Occipital lobe (tissue), 1 donor: ENCODE measurements at regions not wholly inside any gene's neighbourhood (a gene's known extent, or its start where the extent isn't known, plus 50 kb on each side); places are given as distances from the start of the nearest gene placed in this dataset.
"Not testable (repeated sequence)": the region's sequence is repeated elsewhere in the genome, so short reads cannot be mapped to it uniquely, and the experiment has no call there.

ENCODE experiments used
- DNase-seq: peaks from one replicate; lab custom pipeline; 2025; lab: John Stamatoyannopoulos, UW

DNA sequence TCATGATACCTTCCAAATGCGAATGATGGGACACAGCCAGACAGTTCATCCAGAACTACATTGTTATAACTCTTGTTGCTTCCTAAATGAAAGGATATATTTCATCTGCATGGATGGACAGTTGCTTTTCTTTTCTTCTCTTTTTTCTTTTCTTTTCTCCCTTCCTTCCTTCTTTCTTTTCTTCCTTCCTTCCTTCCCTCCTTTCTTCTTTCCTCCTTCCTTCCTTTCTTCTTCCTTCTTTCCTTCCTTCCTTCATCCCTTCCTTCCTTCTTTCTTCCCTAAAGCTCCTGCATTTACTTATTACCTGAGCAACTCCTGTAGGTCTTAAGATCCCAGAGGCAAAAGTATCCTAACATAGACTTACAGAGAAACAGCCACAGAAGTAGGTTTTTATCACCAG is 221.6 kb downstream of the DUSP10 start:
- DNase-seq: no peak

DNA sequence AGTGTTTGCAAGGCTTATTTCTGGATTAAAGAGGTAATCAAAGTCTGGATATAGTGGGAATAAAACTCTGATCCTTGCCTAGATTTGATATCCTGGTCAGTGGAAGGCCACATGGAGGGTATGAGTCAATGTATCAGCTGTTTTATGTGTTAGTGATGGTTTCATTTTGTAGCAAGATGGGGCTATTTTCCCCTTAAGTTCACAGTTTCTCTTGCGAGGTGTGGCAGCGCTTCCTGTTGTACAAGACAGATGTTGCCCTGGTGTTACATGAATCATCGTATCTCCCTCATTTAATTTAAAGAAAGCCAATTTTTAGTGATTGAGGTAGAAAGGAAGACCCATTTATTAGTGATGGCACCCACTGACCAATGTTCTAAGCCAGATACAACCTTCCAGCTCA is 220.2 kb downstream of the DUSP10 start:
- no peak for DNase-seq

DNA sequence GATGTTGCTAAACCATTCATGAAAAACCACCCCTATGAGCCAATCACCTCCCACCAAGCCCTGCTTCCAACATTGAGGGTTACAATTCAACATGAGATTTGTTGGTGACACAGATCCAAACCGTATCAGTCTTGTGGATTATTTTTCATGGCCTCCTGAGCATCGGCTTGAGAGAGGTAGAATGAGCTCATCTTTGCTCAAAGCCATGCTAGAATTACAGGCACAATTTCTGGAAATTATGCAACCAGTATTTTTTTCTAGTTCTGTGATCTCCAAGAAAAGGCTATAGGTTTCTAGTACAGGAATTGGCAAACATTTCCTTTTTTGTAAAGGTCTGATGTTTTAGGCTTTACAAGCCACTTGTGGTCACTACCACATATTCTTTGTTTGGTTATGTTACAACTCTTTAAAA is 219.4 kb downstream of the DUSP10 start:
- no peak for DNase-seq

DNA sequence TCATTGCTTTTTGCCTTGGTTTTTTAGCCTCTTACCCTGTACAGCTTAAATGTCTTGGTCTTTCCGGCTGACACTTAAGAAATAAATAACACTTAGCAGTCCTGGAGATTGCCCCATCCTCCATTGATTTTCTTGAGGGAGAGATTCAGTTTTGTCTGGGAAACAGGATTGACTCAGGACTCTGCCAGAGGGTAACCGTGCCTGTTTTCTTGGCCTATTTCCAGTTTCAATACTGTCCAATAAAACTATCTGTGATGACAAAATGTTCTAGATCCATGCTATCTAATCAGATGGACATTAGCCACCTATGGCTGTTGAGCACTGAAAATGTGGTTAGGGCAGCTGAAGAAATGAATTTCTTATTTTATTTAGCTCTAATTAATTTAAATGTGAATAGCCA is 216.1 kb downstream of the DUSP10 start:
- no peak for DNase-seq

DNA sequence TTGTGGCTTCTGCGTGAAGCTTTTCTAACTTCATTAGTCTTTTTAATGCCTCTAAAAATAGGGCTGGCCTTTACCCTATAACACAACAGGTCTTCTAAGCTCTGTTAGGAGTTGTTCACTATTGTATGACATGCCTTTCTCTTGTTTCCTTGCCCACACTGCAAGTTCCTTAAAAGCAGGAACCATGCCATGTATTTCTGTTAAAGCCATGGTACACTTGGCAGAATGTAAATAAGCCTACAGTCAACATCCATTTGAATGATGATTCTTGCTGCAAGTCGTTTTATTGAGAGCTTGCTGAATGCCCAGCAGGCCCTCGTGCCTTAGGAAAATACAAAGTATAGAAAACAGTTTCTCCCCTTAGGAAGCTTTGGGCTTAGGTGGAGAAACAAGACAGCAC is 214.6 kb downstream of the DUSP10 start:
- DNase-seq: no peak

DNA sequence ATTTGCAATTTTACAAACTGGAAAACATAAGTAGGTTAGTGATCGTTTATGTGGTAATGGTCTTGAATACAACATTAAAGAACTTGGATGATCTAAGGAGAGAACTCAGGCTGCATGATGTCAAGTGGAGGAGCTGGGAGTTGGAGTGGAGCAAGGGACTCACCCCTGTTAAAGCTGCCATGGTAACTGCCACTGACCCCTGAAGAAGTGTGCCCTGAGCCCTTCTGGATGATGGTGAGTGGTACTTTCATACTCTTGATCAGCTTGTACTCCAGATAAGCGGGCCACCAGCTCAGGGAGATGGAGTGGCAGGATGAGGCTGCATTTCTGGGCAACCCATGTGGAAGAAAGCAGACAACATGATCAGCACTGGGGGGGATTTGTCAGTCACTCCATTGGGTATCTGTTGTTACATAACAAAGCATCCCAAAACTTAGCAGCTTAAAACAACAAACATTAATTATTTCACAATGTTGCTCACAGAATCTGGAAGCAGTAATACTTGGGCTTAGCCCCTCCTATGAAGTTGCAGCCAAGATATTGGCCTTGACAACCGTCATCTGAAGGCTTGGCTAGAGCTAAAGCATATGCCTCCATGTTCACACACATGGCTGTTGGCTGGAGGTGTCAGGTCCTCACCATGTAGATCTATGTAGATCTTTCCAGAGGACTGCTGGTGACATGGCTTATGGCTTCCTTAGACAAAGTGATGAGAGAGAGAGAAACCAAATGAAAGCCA is 213.8 kb downstream of the DUSP10 start:
- no peak for DNase-seq

DNA sequence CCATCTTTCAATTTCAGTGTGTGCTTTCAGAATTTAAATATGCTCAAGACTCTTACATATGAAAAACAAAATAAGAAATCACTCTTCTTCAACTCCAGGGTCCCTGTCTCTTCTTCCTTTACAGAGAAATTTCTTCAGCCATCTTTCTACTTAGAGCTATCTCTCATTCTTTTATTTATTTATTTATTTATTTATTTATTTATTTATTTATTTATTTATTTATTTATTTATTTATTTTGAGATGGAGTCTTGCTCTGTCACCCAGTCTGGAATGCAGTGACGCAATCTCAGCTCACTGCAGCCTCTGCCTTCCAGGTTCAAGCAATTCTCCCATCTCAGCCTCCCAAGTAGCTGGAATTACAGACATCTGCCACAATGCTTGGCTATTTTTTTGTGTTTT is 211.7 kb downstream of the DUSP10 start:
- not testable (repeated sequence) for DNase-seq

DNA sequence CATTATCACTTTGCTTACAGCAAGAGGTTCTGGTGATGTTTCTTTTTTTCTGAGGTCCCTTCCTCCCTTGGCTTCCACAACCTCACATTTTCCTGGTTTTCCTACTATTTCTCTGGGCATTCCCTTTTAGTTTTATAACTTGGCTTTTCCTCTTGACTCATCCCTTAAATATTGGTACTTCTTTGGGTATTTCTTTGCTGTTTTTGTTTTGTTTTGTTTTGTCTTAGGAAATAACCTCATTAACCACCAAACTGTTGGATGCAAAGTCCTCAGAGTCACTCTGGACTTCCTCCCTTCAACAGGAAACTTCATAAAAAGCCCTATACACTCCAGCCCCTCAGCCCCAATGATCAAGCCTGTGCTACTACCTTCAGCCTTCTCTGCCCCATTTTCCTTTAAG is 211.1 kb downstream of the DUSP10 start:
- DNase-seq: no peak

DNA sequence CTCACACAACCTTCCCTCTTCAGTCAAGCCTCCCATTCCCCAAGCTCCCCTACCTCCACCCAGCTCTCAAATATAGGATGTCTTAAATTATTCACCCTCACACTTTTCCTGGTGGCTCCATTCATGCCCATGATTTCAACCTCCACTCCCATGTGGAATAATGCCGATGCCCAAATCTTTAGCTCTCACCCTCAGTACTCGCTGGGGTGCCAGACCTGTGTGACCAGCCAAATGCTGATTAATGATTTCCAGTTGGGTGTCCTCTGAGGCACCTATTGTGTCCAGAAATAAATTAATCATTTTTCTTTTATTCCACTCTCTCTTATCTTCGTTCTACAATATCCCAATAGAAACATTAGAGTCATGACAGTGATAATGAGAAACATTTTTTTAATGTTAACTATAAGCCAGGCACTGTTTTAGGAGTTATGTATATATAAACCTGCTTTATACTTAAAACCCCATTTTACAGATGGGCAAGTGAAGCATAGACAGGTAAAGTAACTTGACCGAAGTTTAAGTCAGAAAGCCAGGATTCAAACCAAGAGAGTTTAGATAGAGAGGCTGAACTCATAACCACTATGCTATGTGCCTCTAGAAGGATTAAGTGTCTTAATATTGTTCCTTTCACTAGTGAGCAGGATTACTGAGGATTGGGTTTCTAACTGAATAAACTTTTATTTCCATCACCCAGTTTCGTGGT is 209.7 kb downstream of the DUSP10 start:
- DNase-seq: no peak

DNA sequence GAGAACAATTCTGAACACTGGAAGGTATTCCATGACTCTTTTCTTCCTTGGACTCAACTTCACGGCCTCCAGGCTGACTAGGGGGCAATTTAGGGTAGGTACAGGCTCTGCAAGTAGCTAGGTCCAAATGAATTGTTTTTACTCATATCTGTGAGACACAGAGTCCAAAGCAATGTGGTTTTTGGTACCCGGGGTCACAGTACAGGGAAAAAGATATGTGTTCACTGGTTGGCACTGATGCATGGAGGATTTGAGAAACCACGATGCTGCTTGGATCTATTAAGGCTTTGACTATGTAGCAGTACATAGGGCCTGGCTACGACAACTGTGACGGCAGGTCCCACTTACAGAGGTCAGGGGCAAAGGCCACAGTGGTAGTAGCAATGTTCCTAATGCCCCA is 200.6 kb downstream of the DUSP10 start:
- DNase-seq: no peak

DNA sequence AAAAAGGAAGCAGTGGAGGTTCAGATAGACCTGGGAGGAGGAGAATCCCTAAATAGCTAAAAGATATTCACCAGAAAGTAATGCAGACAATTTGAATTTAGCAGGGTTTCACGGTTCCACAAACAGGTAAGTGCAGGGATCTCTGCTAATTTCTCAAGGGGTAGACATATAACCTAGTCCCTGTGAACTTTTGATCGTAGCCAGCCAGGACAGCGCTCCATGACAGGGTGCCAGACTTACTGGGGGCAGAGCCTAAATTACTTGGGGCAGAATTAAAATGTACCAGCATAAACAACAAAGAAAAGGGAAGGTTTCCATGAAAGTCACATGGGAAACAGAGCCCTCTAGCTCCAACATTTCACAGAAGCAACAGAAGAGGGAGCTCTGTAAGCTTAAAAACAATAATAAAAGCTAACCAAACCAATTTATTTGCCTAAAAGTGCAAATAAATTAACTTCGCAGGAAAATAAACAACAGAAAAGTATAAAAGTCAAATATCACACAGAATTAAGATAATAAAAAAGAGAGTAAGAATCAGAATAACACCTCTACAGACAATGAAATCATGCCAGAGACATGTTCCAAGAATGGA is 198.3 kb downstream of the DUSP10 start:
- DNase-seq: peak; percentile 1

DNA sequence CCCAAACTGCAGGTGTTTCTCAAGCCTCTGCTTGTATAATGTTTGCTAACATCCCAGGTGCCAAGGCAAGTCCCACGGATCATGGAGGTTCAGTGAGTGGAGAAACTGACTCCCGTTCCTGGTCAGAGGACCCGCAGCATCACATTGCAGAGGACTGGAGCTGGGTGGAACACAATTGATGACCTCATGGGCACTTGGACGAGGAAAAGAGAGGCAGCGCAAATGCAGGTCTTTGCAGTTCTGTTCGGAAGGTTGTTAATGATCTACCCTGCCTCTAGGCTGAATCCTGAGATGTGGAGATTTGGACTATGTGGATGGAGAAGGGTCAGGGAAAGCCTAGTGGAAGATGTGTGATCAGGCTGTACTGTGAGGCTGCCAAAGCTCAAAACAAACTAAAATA is 192.9 kb downstream of the DUSP10 start:
- DNase-seq: no peak

DNA sequence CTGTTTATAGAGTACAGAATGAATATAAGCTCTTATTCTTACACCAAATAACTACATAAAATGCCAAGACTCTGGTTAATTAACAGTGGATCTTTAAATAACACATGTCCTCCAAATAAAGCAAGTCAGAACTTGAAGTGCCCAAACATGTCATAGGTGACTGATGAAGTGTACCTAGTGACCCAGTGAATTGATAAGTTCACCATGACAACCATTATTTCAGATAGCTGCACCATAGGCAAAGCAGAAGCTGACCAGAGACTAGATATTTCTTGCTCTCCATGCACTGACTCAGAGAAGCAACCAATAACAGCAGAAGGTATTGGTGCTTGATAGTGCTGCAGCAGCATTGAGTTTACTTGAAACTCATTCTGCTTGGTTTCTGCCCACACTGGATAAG is 192.1 kb downstream of the DUSP10 start:
- DNase-seq: no peak

DNA sequence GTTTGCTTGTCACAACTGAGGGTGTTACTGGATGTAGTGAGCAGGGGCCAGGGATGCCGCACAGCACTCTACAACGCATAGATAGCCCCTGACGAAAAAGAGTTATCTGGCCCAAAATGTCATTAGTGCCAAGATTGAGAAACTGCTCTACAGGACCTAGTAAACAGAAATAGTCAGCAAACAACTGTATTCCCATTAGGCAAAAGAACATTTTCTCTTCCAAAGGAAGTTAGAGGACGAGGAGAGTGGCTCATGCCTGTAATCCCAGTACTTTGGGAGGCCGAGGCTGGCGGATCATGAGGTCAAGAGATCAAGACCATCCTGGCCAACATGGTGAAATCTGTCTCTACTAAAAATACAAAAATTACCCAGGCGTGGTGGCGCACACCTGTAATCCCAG is 189.1 kb downstream of the DUSP10 start:
- not testable (repeated sequence) for DNase-seq

DNA sequence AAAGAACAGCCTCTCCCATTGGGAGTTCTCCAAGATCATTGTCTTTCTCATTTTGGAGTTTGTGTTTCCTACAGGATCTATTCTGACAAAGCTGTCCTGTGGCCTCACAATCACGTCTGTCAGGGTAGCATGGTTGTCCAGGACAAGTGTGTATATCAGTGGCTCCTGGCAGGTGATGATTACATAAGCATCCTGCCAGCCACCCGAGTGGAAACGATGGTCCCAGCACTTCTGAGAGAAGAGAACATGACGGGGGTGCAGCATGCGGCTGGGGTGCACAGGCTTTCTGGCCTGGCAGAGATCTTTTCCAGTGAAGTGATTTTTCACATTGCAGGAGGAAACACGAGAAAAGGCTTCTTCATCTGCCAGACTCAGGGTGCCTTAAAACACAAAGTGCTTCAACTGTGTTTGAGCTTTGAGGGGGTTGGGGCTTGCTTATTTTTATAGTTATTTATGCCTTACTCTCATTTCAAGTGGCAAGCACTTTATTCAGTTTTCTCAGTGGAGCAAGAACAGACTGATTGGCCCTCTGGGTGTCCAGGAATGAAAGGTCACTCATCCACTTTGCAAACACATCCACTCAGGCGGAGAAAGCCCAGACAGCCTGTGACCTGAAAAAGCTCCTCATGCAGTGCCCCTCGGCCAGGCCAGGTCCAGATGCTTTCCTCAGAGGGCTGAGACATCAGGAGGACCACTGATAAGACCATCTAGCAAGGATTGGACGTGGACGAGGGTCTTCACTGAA is 186.0 kb downstream of the DUSP10 start:
- no peak for DNase-seq

DNA sequence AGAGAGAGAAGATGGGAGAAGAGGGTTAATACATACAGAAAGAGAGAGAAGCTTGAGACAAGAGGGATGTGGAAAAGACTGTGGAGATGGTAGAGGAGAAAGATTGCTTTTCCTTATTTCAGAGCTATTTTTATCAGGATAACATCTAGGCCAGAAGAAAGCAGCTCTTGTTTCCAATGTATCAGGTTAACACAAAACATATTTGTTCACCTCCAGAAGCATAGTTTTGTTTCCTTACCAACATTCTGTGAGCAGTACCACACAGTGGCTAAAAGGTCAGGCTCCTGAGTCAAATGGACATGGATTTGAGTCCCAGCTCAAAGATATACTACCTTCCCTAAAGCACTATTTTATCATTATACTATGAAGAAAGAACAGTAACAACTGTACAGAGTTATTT is 185.5 kb downstream of the DUSP10 start:
- no peak for DNase-seq

DNA sequence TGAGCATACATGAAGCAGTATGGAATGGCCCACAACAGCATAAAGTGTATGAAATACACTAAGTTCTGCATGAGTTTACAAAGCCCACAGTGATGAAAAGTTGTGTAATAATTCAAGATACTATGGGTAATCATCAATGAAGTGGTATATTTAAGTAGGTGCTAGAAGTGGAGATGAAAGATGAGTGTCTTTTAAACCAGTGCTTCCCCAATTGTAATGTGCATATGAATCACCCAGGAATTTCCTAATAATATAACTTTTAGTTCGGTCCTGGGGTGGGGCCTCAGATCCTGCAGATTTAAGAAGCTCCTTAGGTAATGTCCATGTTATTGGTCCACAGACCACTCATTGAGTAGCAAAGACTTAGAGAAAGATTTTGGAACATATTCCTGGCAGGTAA is 184.9 kb downstream of the DUSP10 start:
- DNase-seq: no peak

DNA sequence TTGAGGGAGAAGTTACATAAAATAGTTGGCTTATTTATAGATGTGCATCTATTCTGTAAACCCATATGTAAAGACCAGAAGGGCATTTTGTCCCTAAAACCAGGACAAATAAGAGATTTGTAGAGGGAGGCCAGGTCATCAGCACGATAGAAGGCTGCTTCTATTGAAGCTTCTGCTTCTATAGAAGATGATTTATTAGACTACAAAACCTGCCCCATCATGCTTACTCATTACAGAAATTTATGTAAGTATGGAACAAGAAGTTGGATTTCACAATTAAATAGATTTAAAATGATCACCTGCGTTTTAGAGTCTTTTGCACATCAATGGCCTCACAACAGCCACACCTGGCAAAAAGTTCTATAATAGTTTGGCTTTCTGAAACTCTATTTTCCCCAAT is 183.5 kb downstream of the DUSP10 start:
- DNase-seq: no peak

DNA sequence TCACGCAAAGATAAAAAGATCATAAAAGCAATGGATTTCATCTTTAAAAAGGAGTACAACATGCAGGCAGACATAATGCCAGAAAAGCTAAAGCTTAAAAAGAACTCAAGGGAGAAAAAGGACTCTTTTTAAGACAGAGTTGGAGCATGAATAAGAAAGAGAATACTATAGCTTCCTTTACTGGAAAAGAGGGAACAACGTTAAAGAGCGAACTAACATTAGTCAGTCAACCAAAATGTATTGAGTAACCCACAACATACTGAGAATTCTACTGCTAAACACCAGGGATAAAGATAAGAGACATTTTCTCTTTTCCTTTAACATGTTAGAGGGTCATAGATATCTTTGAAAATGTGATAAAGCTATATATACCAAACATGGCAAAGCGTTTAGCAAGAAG is 182.0 kb downstream of the DUSP10 start:
- no peak for DNase-seq

DNA sequence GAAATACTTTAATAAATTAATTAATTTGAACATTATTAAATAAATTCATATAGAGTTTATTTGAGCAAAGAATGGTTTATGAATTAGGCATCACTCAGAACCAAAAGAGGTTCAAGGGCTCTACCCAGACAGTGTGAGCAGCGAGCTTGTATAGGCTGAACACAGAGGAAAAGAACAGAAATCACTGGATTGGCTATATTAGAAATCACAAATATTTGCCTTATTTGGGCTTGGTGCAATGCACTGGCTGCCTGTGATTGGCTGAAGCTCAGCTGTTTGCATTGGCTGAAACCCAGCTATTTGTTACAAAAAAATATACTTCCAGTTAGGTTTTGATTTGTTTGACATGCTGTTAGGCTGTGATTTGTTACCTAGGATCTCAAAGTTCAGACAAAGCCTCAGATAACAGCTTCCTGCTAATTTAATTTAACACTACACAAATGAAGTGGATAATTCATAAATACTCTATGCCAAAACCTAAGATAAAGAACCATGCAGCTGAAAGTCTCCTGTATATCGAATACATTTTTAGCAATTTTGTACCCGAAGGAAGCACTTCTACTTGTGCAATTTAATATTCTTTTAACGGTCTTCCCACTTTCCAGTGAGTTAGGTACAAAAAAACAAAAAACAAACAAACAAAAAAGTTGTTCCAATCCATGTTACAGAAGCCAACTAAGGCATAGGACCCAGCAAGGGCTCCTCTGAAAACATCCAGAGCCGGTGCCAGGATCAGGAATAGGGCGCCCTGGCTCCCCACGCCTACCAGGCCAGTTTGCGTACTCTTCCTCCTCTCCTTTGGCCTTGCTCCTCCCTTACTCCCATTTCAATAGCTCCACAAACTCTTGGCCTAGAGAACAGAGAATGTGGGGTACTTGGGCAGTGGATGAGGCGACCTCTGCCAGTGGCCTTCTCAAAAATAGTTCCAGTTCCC is 179.1 kb downstream of the DUSP10 start:
- no peak for DNase-seq

DNA sequence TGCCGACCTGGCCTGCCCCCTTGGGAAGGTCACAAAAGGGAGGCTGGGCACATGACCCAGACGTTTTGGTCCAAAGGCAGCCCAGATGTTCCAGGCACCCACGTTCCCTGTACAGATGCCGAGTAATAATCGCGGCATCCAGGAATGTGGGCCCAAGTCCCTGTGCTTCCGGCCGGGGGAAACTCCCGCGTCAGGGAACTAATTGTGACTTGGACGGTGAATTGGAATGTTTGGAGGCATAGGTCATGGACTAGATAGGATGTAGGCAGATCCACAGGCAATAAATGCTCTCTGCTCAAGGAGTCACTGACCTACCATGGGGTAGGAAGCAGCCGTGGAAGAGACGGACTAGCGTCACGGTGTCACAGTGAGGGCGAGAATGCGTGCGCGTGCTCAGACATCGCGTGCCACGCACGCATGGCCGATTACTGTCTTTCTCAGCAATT is 178.4 kb downstream of the DUSP10 start:
- DNase-seq: no peak
